Lung (tissue), 11 donors: ENCODE measurements at regions not wholly inside any gene's neighbourhood (a gene's known extent, or its start where the extent isn't known, plus 50 kb on each side); places are given as distances from the start of the nearest gene placed in this dataset.

Source experiments
- ATAC-seq: fragments of 200-7000 bp; cut with Tn5 transposase; one replicate; pipeline ENCODE4 v1.9.1; 2020; ENCODE audit warnings: moderate number of reproducible peaks; ENCODE audit not compliant: insufficient read depth, low FRiP score
- DNase-seq, 3 donors: peaks; one replicate each; pipeline ENCODE4 v3.0.0-alpha.2; 2013 to 2017
- H3K27ac ChIP-seq, 2 donors: one replicate each; pipeline ENCODE4 v1.5.1; 2013; ENCODE audit warnings: mild to moderate bottlenecking in 2 of 2, moderate library complexity in 2 of 2, control low read depth in 1 of 2, inconsistent platforms in 1 of 2, low read depth in 1 of 2, low read length in 1 of 2
- H3K27me3 ChIP-seq, 3 donors: one replicate each; pipeline ENCODE4 v1.5.1; 2013; ENCODE audit warnings: low read length in 2 of 3; ENCODE audit not compliant: control insufficient read depth in 3 of 3, insufficient read depth in 3 of 3
- H3K36me3 ChIP-seq, 4 donors: one replicate each; pipeline ENCODE4 v1.5.1; 2013; ENCODE audit warnings: low read length in 4 of 4, mild to moderate bottlenecking in 1 of 4, moderate library complexity in 1 of 4; ENCODE audit not compliant: control insufficient read depth in 4 of 4, insufficient read depth in 4 of 4
- H3K4me1 ChIP-seq, 5 donors: one replicate each; pipeline ENCODE4 v1.5.1; 2013; ENCODE audit warnings: low read length in 5 of 5, mild to moderate bottlenecking in 2 of 5, moderate library complexity in 1 of 5; ENCODE audit not compliant: control insufficient read depth in 5 of 5, insufficient read depth in 5 of 5
- H3K4me3 ChIP-seq: one replicate; pipeline ENCODE4 v1.5.1; 2013; ENCODE audit warnings: mild to moderate bottlenecking, control low read depth, moderate library complexity
- H3K9ac ChIP-seq, 2 donors: one replicate each; pipeline ENCODE4 v1.5.1; 2013; ENCODE audit warnings: low read length in 2 of 2, control low read depth in 1 of 2; ENCODE audit not compliant: insufficient read depth in 1 of 2
- H3K9me3 ChIP-seq, 4 donors: one replicate each; pipeline ENCODE4 v1.5.1; 2013; ENCODE audit warnings: low read length in 3 of 4, mild to moderate bottlenecking in 1 of 4, moderate library complexity in 1 of 4; ENCODE audit not compliant: control insufficient read depth in 4 of 4, insufficient read depth in 3 of 4
- WGBS, 2 donors: extraction: QIAGEN DNeasy Blood & Tissue Kit; methylation state at CpG; one replicate each; pipeline ENCODE4 v1.1.7; 2013; 5-methylcytosine and 5-hydroxymethylcytosine counted together
- TF ChIP-seq, protein P1 (sequence below): IDR thresholded peaks from 2 replicates; pipeline ENCODE4 v1.5.1; 2012; ENCODE audit warnings: mild to moderate bottlenecking; ENCODE audit errors: control extremely low read depth, extremely low read depth
- donor health status: control.
- donor health status: control.
- donor health status: Bipolar disorder and iron deficiency.
- donor health status: healthy.
- donor health status: DM: yes; HTN: yes; CAD: no.

DNA sequence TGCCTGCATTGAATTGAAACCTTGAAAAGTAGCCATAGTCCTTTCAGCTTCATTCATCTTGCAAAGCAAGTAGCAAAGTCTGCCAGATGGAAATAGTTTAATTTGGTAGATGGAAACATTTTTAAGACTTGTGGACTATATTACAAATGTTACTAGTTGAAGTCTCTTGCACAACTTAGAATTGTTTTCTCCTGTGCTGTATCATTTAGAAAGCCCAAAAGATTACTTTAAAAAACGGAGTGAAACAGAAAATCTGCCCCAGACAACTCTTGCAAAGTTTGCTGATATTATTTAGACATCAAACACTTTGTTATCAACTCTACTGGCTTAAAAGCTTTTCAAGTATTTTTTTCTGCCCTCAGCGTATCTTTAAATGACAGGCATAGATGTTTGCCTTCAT lies 335.0 kb downstream of the RPRM start:
- H3K9me3 ChIP-seq = peaks cover 0 to 4% (median 0%) of the 10 kb centered on the region in 4 donors
- no peaks in the 10 kb centered on the region for H3K36me3 ChIP-seq
- no peak overlapping the region for H3K9ac ChIP-seq
- no peak overlapping the region for H3K4me3 ChIP-seq
- H3K4me1 ChIP-seq = no peaks in the 10 kb centered on the region
- TF ChIP-seq, protein P1, sequence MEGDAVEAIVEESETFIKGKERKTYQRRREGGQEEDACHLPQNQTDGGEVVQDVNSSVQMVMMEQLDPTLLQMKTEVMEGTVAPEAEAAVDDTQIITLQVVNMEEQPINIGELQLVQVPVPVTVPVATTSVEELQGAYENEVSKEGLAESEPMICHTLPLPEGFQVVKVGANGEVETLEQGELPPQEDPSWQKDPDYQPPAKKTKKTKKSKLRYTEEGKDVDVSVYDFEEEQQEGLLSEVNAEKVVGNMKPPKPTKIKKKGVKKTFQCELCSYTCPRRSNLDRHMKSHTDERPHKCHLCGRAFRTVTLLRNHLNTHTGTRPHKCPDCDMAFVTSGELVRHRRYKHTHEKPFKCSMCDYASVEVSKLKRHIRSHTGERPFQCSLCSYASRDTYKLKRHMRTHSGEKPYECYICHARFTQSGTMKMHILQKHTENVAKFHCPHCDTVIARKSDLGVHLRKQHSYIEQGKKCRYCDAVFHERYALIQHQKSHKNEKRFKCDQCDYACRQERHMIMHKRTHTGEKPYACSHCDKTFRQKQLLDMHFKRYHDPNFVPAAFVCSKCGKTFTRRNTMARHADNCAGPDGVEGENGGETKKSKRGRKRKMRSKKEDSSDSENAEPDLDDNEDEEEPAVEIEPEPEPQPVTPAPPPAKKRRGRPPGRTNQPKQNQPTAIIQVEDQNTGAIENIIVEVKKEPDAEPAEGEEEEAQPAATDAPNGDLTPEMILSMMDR = no peak
- 40 to 72% methylated on average over 2 of the region's 2 CpGs for WGBS, 2 donors
- DNase-seq = no peak
- H3K27me3 ChIP-seq = no peaks in the 10 kb centered on the region
- no peak overlapping the region for H3K27ac ChIP-seq
- no peak for ATAC-seq

DNA sequence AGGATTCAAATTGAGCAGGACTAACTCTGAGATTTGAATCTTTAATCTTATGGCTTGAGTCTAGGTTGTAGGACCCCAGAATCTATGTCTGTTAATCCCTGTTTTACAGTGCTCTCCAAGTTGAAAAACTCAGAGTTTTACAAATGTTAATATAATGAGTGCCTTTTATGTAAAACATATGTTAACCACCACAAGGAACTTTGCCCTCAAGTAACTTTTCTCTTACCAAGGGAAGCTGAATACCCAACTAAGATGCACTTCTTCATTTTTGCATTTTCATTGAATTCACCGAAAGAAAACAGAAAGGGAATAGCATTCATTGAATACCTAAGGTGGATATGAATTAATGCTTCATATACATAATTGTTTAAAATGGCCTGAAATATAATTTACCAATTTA lies 338.1 kb downstream of the RPRM start:
- H3K36me3 ChIP-seq = no peaks in the 10 kb centered on the region
- no peaks in the 10 kb centered on the region for H3K4me1 ChIP-seq
- no peak overlapping the region for H3K9ac ChIP-seq
- H3K4me3 ChIP-seq = no peak overlapping the region
- no peaks in the 10 kb centered on the region for H3K27me3 ChIP-seq
- peaks cover 0 to 4% (median 0%) of the 10 kb centered on the region in 4 donors for H3K9me3 ChIP-seq
- TF ChIP-seq, protein P1 = no peak
- DNase-seq (no peak), ATAC-seq (no peak)
- 86 to 91% methylated on average over 1 of the region's 1 CpG for WGBS, 2 donors
- H3K27ac ChIP-seq = no peak overlapping the region

DNA sequence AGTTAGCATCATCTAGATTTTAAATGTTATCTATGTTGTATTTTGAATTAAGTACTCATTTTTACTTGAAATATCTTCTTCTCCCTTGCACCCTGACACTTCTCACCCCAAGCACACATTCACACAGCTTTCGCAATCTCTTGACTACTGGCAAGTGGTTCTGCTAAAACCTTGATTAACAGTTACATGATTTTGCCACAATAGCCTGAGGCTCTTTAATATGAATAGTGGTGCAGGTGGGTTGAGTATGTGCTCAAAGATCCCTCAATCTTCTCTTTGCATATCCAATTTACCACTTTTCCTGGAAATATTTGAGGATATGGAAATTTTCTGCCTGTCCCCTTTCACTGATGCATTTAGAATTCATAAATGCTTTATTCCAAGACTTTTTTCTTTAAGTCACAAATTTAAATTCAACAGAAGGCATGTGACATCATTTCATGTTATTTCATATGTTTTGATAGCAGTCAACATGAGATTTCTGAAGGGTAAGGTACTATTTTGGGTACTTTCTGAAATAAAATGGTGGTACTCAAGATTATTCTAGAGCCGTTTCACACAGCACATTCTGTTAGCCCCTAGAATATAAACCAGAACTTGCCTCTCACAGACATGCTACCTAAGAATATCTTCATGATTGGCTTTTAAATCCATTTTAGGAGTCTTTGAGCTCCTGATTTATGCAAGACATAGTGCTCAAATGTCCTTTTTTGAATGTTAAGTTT lies 339.7 kb downstream of the RPRM start:
- TF ChIP-seq, protein P1 = no peak
- 82 to 87% methylated on average over 2 of the region's 2 CpGs for WGBS, 2 donors
- no peak for ATAC-seq

DNA sequence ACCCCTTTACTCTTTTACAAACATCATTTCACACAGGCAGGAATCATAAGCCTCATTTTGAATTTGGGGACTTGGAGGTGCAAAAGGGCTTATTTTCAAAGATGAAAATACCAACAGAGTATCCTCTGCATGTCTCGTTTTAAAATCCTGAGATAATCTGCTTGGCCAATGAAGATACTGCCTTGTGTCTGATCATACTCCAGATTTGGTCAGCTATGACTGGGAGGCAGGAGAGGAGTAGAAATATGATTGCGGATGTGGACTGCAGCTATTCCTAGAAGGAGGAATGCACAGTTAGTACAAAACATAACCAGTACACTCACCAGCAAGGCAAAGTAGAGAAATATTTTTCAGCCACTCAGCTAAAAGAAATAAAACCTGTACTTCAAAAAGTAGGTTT lies 342.3 kb downstream of the RPRM start:
- DNase-seq (no peak), ATAC-seq (no peak)
- no peak overlapping the region for H3K27ac ChIP-seq
- TF ChIP-seq, protein P1 = no peak
- no peak overlapping the region for H3K9ac ChIP-seq
- no peak overlapping the region for H3K4me3 ChIP-seq
- H3K9me3 ChIP-seq = peaks cover 0 to 1% (median 0%) of the 10 kb centered on the region in 4 donors
- H3K27me3 ChIP-seq = no peaks in the 10 kb centered on the region
- WGBS, 2 donors = 77 to 88% methylated on average over 2 of the region's 2 CpGs
- H3K36me3 ChIP-seq = no peaks in the 10 kb centered on the region
- H3K4me1 ChIP-seq = no peaks in the 10 kb centered on the region

More for the DNA sequence above, 339.7 kb downstream of the RPRM start:
- Histone ChIP-seq H3K9me3 (peaks cover 0 to 4% (median 0%) of the 10 kb centered on the region in 4 donors), H3K36me3 (no peaks in the 10 kb centered on the region), H3K9ac (no peak overlapping the region), H3K27ac (no peak overlapping the region), H3K4me1 (no peaks in the 10 kb centered on the region), H3K4me3 (no peak overlapping the region), H3K27me3 (no peaks in the 10 kb centered on the region)
- no peak for DNase-seq
